ENCODE measurements at regions not wholly inside any gene's neighbourhood (a gene's known extent, or its start where the extent isn't known, plus 50 kb on each side); places are given as distances from the start of the nearest gene placed in this dataset.
A peak's percentile ranks its signal among the peaks of the same experiment; 100 is the strongest.

DNA sequence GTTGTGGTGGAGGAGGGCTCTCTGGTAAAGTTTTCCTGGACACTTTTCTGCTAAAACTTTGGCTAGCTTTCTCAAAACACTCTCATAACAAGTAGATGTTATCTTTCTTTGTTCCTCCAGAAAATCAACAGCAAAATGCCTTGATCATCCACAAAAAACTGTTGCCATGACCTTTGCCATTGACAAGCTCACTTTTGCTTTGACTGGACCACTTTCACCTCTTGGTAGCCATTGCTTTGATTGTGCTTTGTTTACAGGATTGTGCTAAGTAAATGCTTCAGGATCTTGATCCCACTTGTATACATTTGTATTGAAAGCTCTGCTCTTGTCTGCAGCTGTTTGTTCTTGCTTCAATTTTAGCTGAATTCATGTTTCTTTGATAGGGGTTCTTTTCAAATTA lies 143.9 kb upstream of the NR3C1 start:
- H3K9me2 ChIP-seq (replicated peaks; ENCODE audit: low read depth, low read length): no peaks in the 10 kb centered on the region
- H3K36me3 ChIP-seq (ENCODE audit: insufficient read depth, low read length): no peaks in the 10 kb centered on the region
- no peak for TF ChIP-seq EZH2phosphoT487 (IDR thresholded peaks at IDR 0.05; ENCODE audit: borderline replicate concordance)
- TF ChIP-seq, protein P1, sequence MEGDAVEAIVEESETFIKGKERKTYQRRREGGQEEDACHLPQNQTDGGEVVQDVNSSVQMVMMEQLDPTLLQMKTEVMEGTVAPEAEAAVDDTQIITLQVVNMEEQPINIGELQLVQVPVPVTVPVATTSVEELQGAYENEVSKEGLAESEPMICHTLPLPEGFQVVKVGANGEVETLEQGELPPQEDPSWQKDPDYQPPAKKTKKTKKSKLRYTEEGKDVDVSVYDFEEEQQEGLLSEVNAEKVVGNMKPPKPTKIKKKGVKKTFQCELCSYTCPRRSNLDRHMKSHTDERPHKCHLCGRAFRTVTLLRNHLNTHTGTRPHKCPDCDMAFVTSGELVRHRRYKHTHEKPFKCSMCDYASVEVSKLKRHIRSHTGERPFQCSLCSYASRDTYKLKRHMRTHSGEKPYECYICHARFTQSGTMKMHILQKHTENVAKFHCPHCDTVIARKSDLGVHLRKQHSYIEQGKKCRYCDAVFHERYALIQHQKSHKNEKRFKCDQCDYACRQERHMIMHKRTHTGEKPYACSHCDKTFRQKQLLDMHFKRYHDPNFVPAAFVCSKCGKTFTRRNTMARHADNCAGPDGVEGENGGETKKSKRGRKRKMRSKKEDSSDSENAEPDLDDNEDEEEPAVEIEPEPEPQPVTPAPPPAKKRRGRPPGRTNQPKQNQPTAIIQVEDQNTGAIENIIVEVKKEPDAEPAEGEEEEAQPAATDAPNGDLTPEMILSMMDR (conservative IDR thresholded peaks at IDR 0.05; ENCODE audit: low read length): no peak
- no peaks in the 10 kb centered on the region for H4K20me1 ChIP-seq (ENCODE audit: insufficient read depth, low read length, poor library complexity, severe bottlenecking)
- no peak overlapping the region for H3K4me2 ChIP-seq (ENCODE audit: low read depth, low read length, poor library complexity, severe bottlenecking)
- H3K27me3 ChIP-seq (ENCODE audit: insufficient read depth, low read length, poor library complexity, severe bottlenecking): no peaks in the 10 kb centered on the region
- H3K9me3 ChIP-seq (ENCODE audit: insufficient read depth, low read depth, low read length): no peaks in the 10 kb centered on the region
- H3K9ac ChIP-seq (ENCODE audit: low read depth, low read length, poor library complexity, severe bottlenecking): no peak overlapping the region
- H3F3A ChIP-seq (ENCODE audit: low read depth): no peaks in the 10 kb centered on the region
- peak overlapping the region; percentile 42; the same call in 1 of the 2 replicates for H2AFZ ChIP-seq (ENCODE audit: low read length)
- H3K4me1 ChIP-seq (ENCODE audit: insufficient read depth, low read length, poor library complexity, severe bottlenecking): peaks cover under 1% of the 10 kb centered on the region
- H3K79me2 ChIP-seq (ENCODE audit: insufficient read depth, low read length): no peaks in the 10 kb centered on the region
- H3K4me3 ChIP-seq (ENCODE audit: low read length, poor library complexity, severe bottlenecking): no peak overlapping the region

DNA sequence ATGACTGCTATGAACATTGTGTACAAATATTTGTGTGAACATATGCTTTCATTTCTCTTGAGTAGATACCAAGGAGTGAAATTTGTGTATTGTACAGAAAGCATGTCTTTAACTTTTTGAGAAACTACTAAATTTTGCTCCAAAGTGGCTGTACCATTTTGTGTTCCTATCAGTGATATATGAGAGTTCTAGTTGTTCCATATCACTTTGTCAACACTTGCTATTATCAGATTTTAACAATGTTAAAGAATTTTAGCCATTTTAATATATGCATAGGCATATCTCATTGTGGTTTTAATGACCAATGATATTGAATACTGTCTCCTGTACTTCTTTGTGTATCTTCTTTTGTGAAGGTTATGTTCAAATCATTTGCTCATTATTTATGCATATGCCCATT lies 142.9 kb upstream of the NR3C1 start:
- no peaks in the 10 kb centered on the region for H3F3A ChIP-seq (ENCODE audit: low read depth)
- no peaks in the 10 kb centered on the region for H4K20me1 ChIP-seq (ENCODE audit: insufficient read depth, low read length, poor library complexity, severe bottlenecking)
- H3K4me1 ChIP-seq (ENCODE audit: insufficient read depth, low read length, poor library complexity, severe bottlenecking): peaks cover 7% of the 10 kb centered on the region
- H3K9ac ChIP-seq (ENCODE audit: low read depth, low read length, poor library complexity, severe bottlenecking): no peak overlapping the region
- no peaks in the 10 kb centered on the region for H3K27me3 ChIP-seq (ENCODE audit: insufficient read depth, low read length, poor library complexity, severe bottlenecking)
- H3K9me3 ChIP-seq (ENCODE audit: insufficient read depth, low read depth, low read length): no peaks in the 10 kb centered on the region
- H3K36me3 ChIP-seq (ENCODE audit: insufficient read depth, low read length): no peaks in the 10 kb centered on the region
- H3K79me2 ChIP-seq (ENCODE audit: insufficient read depth, low read length): no peaks in the 10 kb centered on the region
- H2AFZ ChIP-seq (ENCODE audit: low read length): no peak overlapping the region
- TF ChIP-seq, protein P1 (conservative IDR thresholded peaks at IDR 0.05; ENCODE audit: low read length): no peak
- no peak for TF ChIP-seq EZH2phosphoT487 (IDR thresholded peaks at IDR 0.05; ENCODE audit: borderline replicate concordance)
- no peak overlapping the region for H3K4me3 ChIP-seq (ENCODE audit: low read length, poor library complexity, severe bottlenecking)
- H3K9me2 ChIP-seq (replicated peaks; ENCODE audit: low read depth, low read length): no peaks in the 10 kb centered on the region
- H3K4me2 ChIP-seq (ENCODE audit: low read depth, low read length, poor library complexity, severe bottlenecking): no peak overlapping the region

DNA sequence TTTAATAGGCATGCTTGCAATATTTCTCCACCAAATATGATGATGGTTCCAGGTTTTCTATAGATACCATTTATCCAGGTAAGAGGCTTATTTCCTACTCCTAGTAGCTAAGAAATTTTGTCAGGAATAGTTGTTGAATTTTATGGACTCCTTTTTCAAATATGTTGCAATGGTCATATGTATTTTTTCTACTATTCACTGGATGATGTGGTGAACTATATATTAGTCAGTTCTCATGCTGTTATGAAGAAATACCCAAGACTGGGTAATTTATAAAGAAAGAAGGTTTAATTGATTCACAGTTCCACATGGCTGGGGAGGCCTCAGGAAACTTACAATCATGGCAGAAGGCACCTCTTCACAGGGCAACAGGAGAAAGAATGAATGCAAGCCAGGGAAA lies 141.1 kb upstream of the NR3C1 start:
- Histone ChIP-seq H3K4me1 (ENCODE audit: insufficient read depth, low read length, poor library complexity, severe bottlenecking) (peaks cover 7% of the 10 kb centered on the region), H3F3A (ENCODE audit: low read depth) (no peaks in the 10 kb centered on the region), H3K4me3 (ENCODE audit: low read length, poor library complexity, severe bottlenecking) (no peak overlapping the region), H3K79me2 (ENCODE audit: insufficient read depth, low read length) (no peaks in the 10 kb centered on the region), H3K9me2 (replicated peaks; ENCODE audit: low read depth, low read length) (no peaks in the 10 kb centered on the region), H3K36me3 (ENCODE audit: insufficient read depth, low read length) (no peaks in the 10 kb centered on the region), H3K4me2 (ENCODE audit: low read depth, low read length, poor library complexity, severe bottlenecking) (no peak overlapping the region), H3K9me3 (ENCODE audit: insufficient read depth, low read depth, low read length) (peaks cover 2% of the 10 kb centered on the region; the same call in 1 of the 2 replicates), H3K27me3 (ENCODE audit: insufficient read depth, low read length, poor library complexity, severe bottlenecking) (no peaks in the 10 kb centered on the region), H2AFZ (ENCODE audit: low read length) (no peak overlapping the region), H3K9ac (ENCODE audit: low read depth, low read length, poor library complexity, severe bottlenecking) (no peak overlapping the region), H4K20me1 (ENCODE audit: insufficient read depth, low read length, poor library complexity, severe bottlenecking) (no peaks in the 10 kb centered on the region)
- TF ChIP-seq, protein P1 (conservative IDR thresholded peaks at IDR 0.05; ENCODE audit: low read length): no peak
- TF ChIP-seq EZH2phosphoT487 (IDR thresholded peaks at IDR 0.05; ENCODE audit: borderline replicate concordance): no peak
